Esophagus muscularis mucosa (tissue), 3 donors: ENCODE measurements at regions not wholly inside any gene's neighbourhood (a gene's known extent, or its start where the extent isn't known, plus 50 kb on each side); places are given as distances from the start of the nearest gene placed in this dataset.

Source experiments
- POLR2AphosphoS5 ChIP-seq, 2 donors: sonication (generic); formaldehyde crosslinking; IDR thresholded peaks; one replicate each; pipeline ENCODE4 v1.6.1; 2017; ENCODE audit warnings: antibody characterized with exemption in 2 of 2
- TF ChIP-seq, protein P1 (sequence below), 3 experiments: fragments of 200-600 bp in 2 of 3; fragments of 450-650 bp in 1 of 3; sonication (generic) in 2 of 3; IDR thresholded peaks; one replicate each; pipeline ENCODE4 v1.5.1; 2017 to 2019; ENCODE audit warnings: antibody characterized with exemption in 3 of 3, mild to moderate bottlenecking in 2 of 3, moderate library complexity in 1 of 3

DNA sequence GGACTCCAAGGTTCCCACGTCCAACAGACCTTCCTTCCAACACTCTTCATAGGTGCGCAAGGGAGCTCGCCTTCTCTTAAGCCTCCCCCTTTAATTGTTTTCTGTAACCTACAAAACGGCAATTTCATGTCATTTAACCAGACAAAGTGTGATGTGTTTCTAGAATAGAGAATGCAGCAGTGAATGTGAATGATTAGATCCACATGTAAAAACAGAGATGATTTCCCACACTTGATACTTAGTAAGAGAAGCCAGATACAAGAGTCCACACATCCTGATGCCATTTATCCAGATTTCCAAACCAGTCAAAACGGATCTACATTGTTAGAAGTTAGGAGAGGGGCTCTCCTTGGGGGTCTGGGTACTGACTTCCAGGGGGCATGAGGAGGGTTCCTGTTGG is 89.3 kb downstream of the IRF8 start:
- TF ChIP-seq, protein P1, sequence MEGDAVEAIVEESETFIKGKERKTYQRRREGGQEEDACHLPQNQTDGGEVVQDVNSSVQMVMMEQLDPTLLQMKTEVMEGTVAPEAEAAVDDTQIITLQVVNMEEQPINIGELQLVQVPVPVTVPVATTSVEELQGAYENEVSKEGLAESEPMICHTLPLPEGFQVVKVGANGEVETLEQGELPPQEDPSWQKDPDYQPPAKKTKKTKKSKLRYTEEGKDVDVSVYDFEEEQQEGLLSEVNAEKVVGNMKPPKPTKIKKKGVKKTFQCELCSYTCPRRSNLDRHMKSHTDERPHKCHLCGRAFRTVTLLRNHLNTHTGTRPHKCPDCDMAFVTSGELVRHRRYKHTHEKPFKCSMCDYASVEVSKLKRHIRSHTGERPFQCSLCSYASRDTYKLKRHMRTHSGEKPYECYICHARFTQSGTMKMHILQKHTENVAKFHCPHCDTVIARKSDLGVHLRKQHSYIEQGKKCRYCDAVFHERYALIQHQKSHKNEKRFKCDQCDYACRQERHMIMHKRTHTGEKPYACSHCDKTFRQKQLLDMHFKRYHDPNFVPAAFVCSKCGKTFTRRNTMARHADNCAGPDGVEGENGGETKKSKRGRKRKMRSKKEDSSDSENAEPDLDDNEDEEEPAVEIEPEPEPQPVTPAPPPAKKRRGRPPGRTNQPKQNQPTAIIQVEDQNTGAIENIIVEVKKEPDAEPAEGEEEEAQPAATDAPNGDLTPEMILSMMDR (IDR thresholded peaks at IDR 0.05) = no peak
- TF ChIP-seq POLR2AphosphoS5 (IDR thresholded peaks at IDR 0.05) = no peak
